ACC112 (cell line): ENCODE measurements at regions not wholly inside any gene's neighbourhood (a gene's known extent, or its start where the extent isn't known, plus 50 kb on each side); places are given as distances from the start of the nearest gene placed in this dataset.

Experiments used
- H2AFZ ChIP-seq: fragments of 200-600 bp; sonication (generic); one replicate; pipeline ENCODE4 v1.6.0; 2017; ENCODE audit warnings: antibody characterized with exemption, low read length; ENCODE audit not compliant: unreplicated experiment
- H3K27ac ChIP-seq: fragments of 200-600 bp; sonication (generic); 2 replicates; pipeline ENCODE4 v1.5.1; 2014; ENCODE audit warnings: low read depth, mild to moderate bottlenecking, antibody characterized with exemption, low read length, moderate library complexity
- H3K27me3 ChIP-seq: fragments of 200-600 bp; sonication (generic); 2 replicates; pipeline ENCODE4 v1.6.1; 2014; ENCODE audit warnings: mild to moderate bottlenecking, antibody characterized with exemption, low read length, moderate library complexity, mixed read lengths; ENCODE audit not compliant: insufficient read depth
- H3K36me3 ChIP-seq: fragments of 200-600 bp; sonication (generic); 2 replicates; pipeline ENCODE4 v1.6.1; 2016; ENCODE audit warnings: mild to moderate bottlenecking, antibody characterized with exemption, low read length, moderate library complexity, mixed read lengths; ENCODE audit not compliant: insufficient read depth
- H3K4me1 ChIP-seq: fragments of 200-600 bp; sonication (generic); one replicate; pipeline ENCODE4 v1.6.1; 2016; ENCODE audit warnings: low read length, mixed read lengths; ENCODE audit not compliant: insufficient read depth, unreplicated experiment, control insufficient read depth
- H3K4me3 ChIP-seq: fragments of 200-600 bp; sonication (generic); 2 replicates; pipeline ENCODE4 v1.5.1; 2014; ENCODE audit warnings: mild to moderate bottlenecking, low read depth, low read length
- H3K79me2 ChIP-seq: fragments of 200-600 bp; sonication (generic); one replicate; pipeline ENCODE4 v1.6.0; 2016; ENCODE audit warnings: low read length; ENCODE audit not compliant: control insufficient read depth, unreplicated experiment, insufficient read depth

DNA sequence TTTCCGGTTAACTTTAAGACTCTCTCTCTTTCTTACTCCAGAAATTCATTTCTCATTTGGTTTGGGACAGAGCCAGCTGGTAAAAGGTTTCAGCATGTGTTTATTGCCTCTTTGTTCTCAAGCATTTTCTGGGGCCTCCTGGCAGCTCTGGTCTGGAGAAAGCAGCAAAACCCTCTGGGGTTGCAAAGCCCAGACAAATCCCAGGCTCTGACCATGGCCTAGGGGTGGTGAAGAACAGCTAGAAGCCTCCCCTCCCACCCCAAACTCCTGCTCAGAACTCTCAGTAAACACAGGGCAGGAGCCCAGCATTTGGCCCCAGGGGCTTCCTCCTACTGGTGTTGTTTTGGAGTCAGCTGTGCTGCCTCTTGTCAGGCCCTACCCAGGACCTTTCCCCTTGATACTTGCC is 124.2 kb upstream of the SERP2 start:
- H2AFZ ChIP-seq, result peak overlapping the region; percentile 5
- H3K4me3 ChIP-seq, result no peak overlapping the region
- peaks cover 7% of the 10 kb centered on the region for H3K4me1 ChIP-seq
- no peaks in the 10 kb centered on the region for H3K27me3 ChIP-seq
- peak overlapping the region; percentile 4; the same call in 1 of the 2 replicates for H3K27ac ChIP-seq
- no peaks in the 10 kb centered on the region for H3K79me2 ChIP-seq
- H3K36me3 ChIP-seq, result no peaks in the 10 kb centered on the region

DNA sequence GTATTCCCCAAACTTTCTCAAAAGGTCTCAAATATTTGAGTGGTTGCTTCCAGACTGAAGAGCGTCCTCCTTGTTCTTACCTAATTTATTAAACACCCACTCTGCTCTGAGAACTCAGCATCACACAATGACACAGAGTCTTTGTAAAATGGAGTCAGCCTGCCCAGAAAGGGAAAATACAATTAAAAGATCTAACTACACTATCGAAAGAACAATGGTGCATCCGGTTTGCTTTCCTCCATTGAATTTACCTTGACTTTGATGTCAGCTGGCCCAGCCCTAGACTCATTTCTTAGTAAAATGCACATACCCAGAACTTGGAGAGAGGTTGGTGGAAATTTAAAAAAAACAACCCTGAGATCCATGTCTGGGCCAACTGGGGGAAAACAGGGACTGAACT is 120.7 kb upstream of the SERP2 start:
- no peak overlapping the region for H2AFZ ChIP-seq
- peaks cover 14% of the 10 kb centered on the region for H3K4me1 ChIP-seq
- H3K27ac ChIP-seq, result no peak overlapping the region
- H3K79me2 ChIP-seq, result no peaks in the 10 kb centered on the region
- H3K36me3 ChIP-seq, result no peaks in the 10 kb centered on the region
- H3K4me3 ChIP-seq, result no peak overlapping the region
- no peaks in the 10 kb centered on the region for H3K27me3 ChIP-seq

DNA sequence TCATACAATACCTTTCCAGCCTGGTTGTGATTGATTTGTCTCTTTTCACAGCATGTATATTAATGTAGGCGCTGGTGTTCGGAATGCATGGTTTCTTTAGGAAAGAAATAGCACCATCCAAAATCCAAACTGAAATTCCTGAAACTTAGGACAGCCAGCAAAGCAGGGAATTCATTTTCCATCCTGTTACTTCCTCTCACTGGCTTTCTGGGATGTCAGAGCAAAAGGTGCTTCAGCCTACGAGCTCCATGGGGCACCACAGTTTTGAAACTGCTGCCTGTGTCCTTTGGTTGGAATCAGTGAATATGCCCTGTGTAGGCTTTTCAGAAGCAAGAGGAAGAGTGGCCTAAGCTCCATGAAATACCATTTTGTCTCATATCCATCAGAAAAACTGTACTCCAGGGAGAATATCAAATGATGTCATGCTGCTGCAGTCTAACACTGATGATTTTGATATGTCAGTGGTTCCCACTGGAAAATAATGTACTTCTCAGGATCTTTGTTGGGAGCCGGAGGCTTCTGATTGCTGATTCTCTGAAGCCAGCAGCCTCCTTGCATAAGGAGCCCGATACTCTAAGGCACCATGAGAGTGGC is 117.8 kb upstream of the SERP2 start:
- no peaks in the 10 kb centered on the region for H3K27me3 ChIP-seq
- no peaks in the 10 kb centered on the region for H3K79me2 ChIP-seq
- no peak overlapping the region for H3K4me3 ChIP-seq
- no peak overlapping the region for H3K27ac ChIP-seq
- peaks cover 33% of the 10 kb centered on the region for H3K4me1 ChIP-seq
- no peaks in the 10 kb centered on the region for H3K36me3 ChIP-seq
- no peak overlapping the region for H2AFZ ChIP-seq

DNA sequence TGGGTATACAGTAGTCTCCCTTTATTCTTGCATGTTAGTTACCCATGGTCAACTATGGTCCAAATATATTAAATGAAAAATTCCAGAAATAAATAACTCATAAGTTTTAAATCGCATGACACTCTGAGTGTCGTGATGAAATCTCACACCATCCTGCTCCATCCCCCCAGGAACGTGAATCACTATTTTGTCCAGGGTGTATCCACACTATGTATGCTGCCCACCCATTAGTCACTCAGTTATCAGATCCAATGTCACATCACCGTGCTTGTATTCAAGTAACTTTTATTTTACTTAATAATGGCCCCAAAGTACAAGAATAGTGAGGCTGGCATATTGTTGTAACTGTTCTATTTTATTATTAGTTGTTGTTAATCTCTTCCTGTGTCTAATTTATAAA is 115.8 kb upstream of the SERP2 start:
- H3K79me2 ChIP-seq, result no peaks in the 10 kb centered on the region
- H2AFZ ChIP-seq, result no peak overlapping the region
- H3K27ac ChIP-seq, result peak overlapping the region; percentile 85; the same call in 1 of the 2 replicates
- H3K27me3 ChIP-seq, result no peaks in the 10 kb centered on the region
- peaks cover 33% of the 10 kb centered on the region for H3K4me1 ChIP-seq
- H3K36me3 ChIP-seq, result no peaks in the 10 kb centered on the region
- H3K4me3 ChIP-seq, result no peak overlapping the region

DNA sequence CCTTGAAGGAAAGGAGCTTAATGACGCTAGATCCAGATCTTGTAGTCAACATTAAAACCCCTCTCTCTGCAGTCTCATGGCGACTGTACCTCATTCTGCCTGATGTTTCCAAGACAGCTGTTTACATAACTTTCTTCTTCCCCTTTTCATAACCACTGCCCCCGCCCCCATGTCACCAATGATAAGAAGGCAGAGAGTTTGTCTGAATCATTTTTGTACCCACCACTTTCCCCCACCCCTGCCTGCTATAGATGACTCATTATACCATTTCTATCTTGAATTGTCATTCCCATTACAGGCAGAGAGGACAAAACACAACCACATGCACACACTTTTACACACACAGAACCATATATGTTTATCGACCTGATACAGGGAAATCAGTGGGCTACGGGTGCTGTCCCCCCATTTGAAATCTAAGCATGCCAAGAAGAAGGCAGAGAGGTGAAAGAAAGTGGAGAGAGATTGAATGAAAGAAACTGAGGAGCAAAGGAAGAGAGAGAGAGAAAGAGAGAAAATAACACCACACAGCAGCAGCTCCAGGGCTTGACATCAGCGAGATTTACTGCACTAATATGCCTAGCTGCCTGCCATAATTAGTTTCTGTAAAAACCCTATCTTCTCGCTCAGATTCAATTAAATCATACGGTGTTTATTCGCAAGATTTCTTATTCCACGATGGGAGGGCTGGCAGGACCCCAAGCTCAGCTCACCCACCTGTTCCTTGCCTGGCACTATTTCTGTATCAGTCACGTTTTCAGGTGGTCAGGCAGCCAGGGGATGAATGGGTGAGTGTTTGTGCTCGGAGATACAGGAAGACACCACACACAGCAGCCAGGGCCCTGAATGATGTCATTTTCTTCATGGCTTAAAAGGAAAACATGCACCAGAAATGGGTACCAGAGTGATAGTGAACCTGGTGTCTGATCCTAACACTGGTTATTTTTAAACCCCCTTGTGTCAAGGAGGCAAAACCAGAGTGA is 114.3 kb upstream of the SERP2 start:
- Histone ChIP-seq H3K36me3 (no peaks in the 10 kb centered on the region), H3K4me3 (0 out of 2 replicates have a peak overlapping the region, but pooled peaks have one; percentile 5), H3K4me1 (peaks cover 34% of the 10 kb centered on the region), H3K79me2 (no peaks in the 10 kb centered on the region), H3K27me3 (no peaks in the 10 kb centered on the region), H2AFZ (peak overlapping the region; percentile 64), H3K27ac (peak overlapping the region; percentile 85)

DNA sequence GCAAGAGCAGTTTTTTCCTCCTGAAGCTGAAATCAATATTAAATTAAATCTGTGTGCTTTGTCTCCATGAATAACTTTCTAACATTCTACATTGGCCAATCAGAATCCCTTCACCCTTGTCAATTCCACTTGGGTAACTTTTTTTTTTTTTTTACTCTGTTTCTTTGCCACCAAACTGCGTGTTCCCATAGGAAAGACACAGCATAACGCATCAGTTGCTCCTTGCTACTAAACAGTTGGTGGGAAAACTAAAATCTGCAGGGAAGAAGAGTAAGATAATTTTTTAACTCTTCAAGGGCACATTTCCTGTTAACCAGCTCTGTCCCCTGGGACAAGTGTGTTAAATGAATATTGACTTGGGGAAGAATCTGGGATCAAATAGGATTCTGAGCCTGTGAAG is 113.3 kb upstream of the SERP2 start:
- no peaks in the 10 kb centered on the region for H3K27me3 ChIP-seq
- no peaks in the 10 kb centered on the region for H3K79me2 ChIP-seq
- H3K4me1 ChIP-seq, result peaks cover 37% of the 10 kb centered on the region
- H3K27ac ChIP-seq, result peak overlapping the region; percentile 85; the same call in 1 of the 2 replicates
- no peak overlapping the region for H3K4me3 ChIP-seq
- H3K36me3 ChIP-seq, result no peaks in the 10 kb centered on the region
- H2AFZ ChIP-seq, result no peak overlapping the region

DNA sequence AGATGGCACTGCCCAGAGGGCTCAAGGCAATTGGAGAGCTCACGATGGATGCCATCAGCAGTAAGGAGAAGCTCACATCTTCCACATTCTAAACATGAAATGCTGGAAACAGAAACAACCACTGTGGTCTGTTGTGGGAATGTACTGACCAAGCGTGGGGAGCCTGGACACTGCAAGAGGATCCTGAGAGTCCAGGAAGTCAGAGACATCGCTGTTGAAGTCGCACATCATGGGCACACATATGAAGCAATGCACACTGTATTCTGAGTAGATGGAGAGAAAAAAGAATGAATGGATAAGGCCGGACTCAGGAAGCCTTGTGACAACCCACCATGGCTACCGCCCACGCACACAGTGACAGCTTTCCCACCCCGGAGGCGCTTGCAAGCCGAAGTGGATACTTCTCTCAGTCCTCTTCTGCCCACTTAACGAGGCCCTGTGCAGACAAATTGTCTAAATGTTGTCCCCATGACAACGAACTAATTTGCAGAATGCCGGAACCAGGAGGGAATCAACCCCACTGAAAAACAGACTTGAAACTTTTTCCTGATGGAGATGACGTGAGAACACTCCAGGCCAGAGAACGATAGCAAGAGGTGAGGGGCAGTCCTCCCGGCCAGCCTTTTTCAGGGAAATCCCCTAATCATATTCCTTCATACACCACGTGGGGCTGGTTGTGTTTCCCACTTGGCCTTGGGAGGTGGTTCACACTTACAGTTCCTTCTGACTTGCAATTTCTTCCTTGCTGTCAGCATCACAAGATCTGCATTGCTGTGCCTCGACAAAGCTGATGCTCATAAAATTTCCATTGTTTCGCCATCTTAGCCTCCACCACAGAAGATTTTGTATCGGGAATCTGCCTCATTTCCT is 109.6 kb upstream of the SERP2 start:
- Histone ChIP-seq H3K27ac (no peak overlapping the region), H3K4me1 (peaks cover 37% of the 10 kb centered on the region), H3K79me2 (no peaks in the 10 kb centered on the region), H3K4me3 (no peak overlapping the region), H3K27me3 (no peaks in the 10 kb centered on the region), H3K36me3 (no peaks in the 10 kb centered on the region), H2AFZ (peak overlapping the region; percentile 44)

DNA sequence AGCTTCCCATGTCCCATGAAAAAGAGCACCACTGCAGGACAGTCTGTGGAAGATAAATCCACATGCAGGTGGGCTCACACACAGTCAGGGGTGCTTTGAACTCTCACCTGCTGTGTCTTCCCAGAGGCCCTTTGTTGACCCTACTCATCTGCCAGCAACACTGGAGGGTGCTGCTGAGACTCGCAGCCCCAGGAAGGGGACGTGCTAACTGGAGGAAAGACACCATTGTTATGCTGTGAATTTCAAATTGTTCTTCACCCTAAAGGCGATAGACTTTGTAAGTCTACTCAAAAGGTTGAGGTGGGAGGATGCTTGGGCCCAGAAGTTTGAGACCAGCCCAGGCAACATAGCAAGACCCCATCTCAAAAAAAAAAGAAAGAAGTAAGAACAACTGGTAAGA is 107.3 kb upstream of the SERP2 start:
- Histone ChIP-seq H3K79me2 (no peaks in the 10 kb centered on the region), H3K4me3 (no peak overlapping the region), H3K27me3 (no peaks in the 10 kb centered on the region), H3K36me3 (no peaks in the 10 kb centered on the region), H3K27ac (no peak overlapping the region), H2AFZ (no peak overlapping the region), H3K4me1 (peaks cover 35% of the 10 kb centered on the region)

DNA sequence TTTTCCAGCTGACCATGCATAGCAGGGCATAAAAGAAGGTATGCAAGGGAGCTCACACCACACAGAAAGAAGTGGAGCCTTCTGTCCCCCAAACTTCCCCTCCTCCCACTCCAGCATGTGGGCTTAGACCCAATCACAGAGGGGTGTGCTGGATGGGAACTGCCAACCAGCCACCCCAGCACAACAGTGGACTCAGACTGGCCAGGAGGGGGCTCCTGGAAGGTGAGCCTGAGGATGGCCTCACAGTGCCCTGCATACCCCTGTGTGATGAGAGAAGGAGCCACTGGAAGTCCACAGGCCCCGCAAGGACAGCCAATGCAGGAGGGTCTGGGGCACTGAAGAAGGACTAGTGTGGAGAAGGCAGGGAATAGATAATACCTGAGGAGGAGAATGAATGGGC is 106.9 kb upstream of the SERP2 start:
- Histone ChIP-seq H3K79me2 (no peaks in the 10 kb centered on the region), H3K36me3 (no peaks in the 10 kb centered on the region)

DNA sequence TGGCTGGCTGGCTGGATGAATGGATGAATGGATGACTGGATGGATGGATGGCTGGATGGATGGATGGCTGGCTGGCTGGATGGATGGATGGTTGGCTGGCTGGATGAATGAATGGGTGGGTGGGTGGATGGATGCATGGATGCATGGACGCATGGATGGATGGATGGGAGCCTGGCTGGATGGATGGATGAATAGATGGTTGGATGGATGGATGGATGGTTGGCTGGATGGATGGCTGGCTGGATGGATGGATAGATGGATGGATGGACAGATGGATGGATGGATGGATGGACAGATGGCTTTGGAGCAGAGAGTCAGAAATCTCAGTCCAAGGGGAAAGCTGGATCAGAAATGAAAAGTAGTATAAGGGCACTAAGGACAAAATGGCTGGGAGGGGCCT is 106.4 kb upstream of the SERP2 start:
- Histone ChIP-seq H3K27ac (peak overlapping the region; percentile 73), H2AFZ (no peak overlapping the region), H3K4me1 (peaks cover 44% of the 10 kb centered on the region)

More for the DNA sequence above, 106.9 kb upstream of the SERP2 start:
- Histone ChIP-seq H3K27ac (no peak overlapping the region), H3K4me3 (no peak overlapping the region), H3K4me1 (peaks cover 40% of the 10 kb centered on the region), H3K27me3 (no peaks in the 10 kb centered on the region), H2AFZ (no peak overlapping the region)

More for the DNA sequence above, 106.4 kb upstream of the SERP2 start:
- no peaks in the 10 kb centered on the region for H3K27me3 ChIP-seq
- no peak overlapping the region for H3K4me3 ChIP-seq
- no peaks in the 10 kb centered on the region for H3K36me3 ChIP-seq
- H3K79me2 ChIP-seq, result no peaks in the 10 kb centered on the region
